HepG2 (cell line): ENCODE measurements at regions not wholly inside any gene's neighbourhood (a gene's known extent, or its start where the extent isn't known, plus 50 kb on each side); places are given as distances from the start of the nearest gene placed in this dataset.

Source experiments
- CBFB ChIP-seq: sonication (generic); formaldehyde crosslinking; IDR thresholded peaks from 2 replicates; pipeline ENCODE4 v1.4.0; 2020; ENCODE audit warnings: missing genetic modification reagents
- ELF3 ChIP-seq: IDR thresholded peaks from 2 replicates; pipeline ENCODE4 v1.6.1; 2016; ENCODE audit warnings: missing genetic modification reagents, missing compliant biosample characterization
- ETV6 ChIP-seq: sonication (generic); formaldehyde crosslinking; conservative IDR thresholded peaks from 2 replicates; pipeline ENCODE4 v1.4.0; 2020; ENCODE audit warnings: missing genetic modification reagents
- FOXJ3 ChIP-seq: sonication (generic); formaldehyde crosslinking; IDR thresholded peaks from 2 replicates; pipeline ENCODE4 v1.4.0; 2020; ENCODE audit warnings: missing genetic modification reagents, mild to moderate bottlenecking, borderline replicate concordance
- POLR2A ChIP-seq, 2 experiments: IDR thresholded peaks; 2 replicates each; pipeline ENCODE4 v1.6.1; 2011; ENCODE audit warnings: low read depth in 2 of 2, low read length in 2 of 2, mild to moderate bottlenecking in 1 of 2, moderate library complexity in 1 of 2; ENCODE audit not compliant: insufficient read depth in 1 of 2
- SIX4 ChIP-seq: sonication (generic); formaldehyde crosslinking; IDR thresholded peaks from 2 replicates; pipeline ENCODE4 v1.4.0; 2020; ENCODE audit warnings: missing genetic modification reagents
- SYNCRIP ChIP-seq: fragments of 200-400 bp; formaldehyde crosslinking; IDR thresholded peaks from 2 replicates; pipeline ENCODE4 v1.6.1; 2018; ENCODE audit warnings: mild to moderate bottlenecking, low read depth, low read length; ENCODE audit not compliant: insufficient read depth
- XBP1 ChIP-seq: sonication (generic); formaldehyde crosslinking; IDR thresholded peaks from 2 replicates; pipeline ENCODE4 v1.5.0; 2020; ENCODE audit warnings: missing genetic modification reagents
- ZC3H4 ChIP-seq: sonication (generic); formaldehyde crosslinking; IDR thresholded peaks from 2 replicates; pipeline ENCODE4 v1.4.0; 2020; ENCODE audit warnings: missing genetic modification reagents, borderline replicate concordance
- ZNF225 ChIP-seq: sonication (generic); formaldehyde crosslinking; IDR thresholded peaks from 2 replicates; pipeline ENCODE4 v1.4.0; 2020; ENCODE audit warnings: mild to moderate bottlenecking, missing genetic modification reagents
- ZNF232 ChIP-seq: sonication (generic); formaldehyde crosslinking; IDR thresholded peaks from 2 replicates; pipeline ENCODE4 v1.4.0; 2020; ENCODE audit warnings: missing genetic modification reagents, borderline replicate concordance
- ZNF253 ChIP-seq: sonication (generic); formaldehyde crosslinking; IDR thresholded peaks from 2 replicates; pipeline ENCODE4 v1.8.0; 2022; ENCODE audit warnings: mild to moderate bottlenecking, missing genetic modification reagents, borderline replicate concordance
- ZNF260 ChIP-seq: sonication (generic); formaldehyde crosslinking; IDR thresholded peaks from 2 replicates; pipeline ENCODE4 v1.4.0; 2020; ENCODE audit warnings: missing genetic modification reagents, low read depth, mild to moderate bottlenecking, borderline replicate concordance
- ZNF33B ChIP-seq: sonication (generic); formaldehyde crosslinking; IDR thresholded peaks from 2 replicates; pipeline ENCODE4 v1.5.1; 2020; ENCODE audit warnings: mild to moderate bottlenecking, missing genetic modification reagents
- ZNF609 ChIP-seq: sonication (generic); formaldehyde crosslinking; IDR thresholded peaks from 2 replicates; pipeline ENCODE4 v1.4.0; 2020; ENCODE audit warnings: mild to moderate bottlenecking, missing genetic modification reagents, borderline replicate concordance
- ZNF704 ChIP-seq: sonication (generic); formaldehyde crosslinking; IDR thresholded peaks from 2 replicates; pipeline ENCODE4 v1.8.1; 2023; ENCODE audit warnings: mild to moderate bottlenecking, inconsistent platforms, moderate library complexity, missing genetic modification reagents, borderline replicate concordance
- TF ChIP-seq, protein P1 (sequence below): sonication (generic); formaldehyde crosslinking; IDR thresholded peaks from 2 replicates; pipeline ENCODE4 v1.4.0; 2020; ENCODE audit warnings: missing genetic modification reagents
- TF ChIP-seq, protein P2 (sequence below): sonication (generic); formaldehyde crosslinking; IDR thresholded peaks from 2 replicates; pipeline ENCODE4 v1.8.0; 2022; ENCODE audit warnings: missing genetic modification reagents, mild to moderate bottlenecking, borderline replicate concordance

- TF ChIP-seq, protein P1, sequence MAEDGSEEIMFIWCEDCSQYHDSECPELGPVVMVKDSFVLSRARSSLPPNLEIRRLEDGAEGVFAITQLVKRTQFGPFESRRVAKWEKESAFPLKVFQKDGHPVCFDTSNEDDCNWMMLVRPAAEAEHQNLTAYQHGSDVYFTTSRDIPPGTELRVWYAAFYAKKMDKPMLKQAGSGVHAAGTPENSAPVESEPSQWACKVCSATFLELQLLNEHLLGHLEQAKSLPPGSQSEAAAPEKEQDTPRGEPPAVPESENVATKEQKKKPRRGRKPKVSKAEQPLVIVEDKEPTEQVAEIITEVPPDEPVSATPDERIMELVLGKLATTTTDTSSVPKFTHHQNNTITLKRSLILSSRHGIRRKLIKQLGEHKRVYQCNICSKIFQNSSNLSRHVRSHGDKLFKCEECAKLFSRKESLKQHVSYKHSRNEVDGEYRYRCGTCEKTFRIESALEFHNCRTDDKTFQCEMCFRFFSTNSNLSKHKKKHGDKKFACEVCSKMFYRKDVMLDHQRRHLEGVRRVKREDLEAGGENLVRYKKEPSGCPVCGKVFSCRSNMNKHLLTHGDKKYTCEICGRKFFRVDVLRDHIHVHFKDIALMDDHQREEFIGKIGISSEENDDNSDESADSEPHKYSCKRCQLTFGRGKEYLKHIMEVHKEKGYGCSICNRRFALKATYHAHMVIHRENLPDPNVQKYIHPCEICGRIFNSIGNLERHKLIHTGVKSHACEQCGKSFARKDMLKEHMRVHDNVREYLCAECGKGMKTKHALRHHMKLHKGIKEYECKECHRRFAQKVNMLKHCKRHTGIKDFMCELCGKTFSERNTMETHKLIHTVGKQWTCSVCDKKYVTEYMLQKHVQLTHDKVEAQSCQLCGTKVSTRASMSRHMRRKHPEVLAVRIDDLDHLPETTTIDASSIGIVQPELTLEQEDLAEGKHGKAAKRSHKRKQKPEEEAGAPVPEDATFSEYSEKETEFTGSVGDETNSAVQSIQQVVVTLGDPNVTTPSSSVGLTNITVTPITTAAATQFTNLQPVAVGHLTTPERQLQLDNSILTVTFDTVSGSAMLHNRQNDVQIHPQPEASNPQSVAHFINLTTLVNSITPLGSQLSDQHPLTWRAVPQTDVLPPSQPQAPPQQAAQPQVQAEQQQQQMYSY (CRISPR knock-in tag), result no peak
- no peak for TF ChIP-seq ZNF260 (CRISPR knock-in tag)
- TF ChIP-seq POLR2A (IDR thresholded peaks at IDR 0.05; ENCODE audit: insufficient read depth in 1 of 2, low read depth in 2 of 2, low read length in 2 of 2), result peak; percentile 97 to 99
- no peak; the same call in 1 of the 2 replicates for TF ChIP-seq ZNF232 (CRISPR knock-in tag)
- no peak for TF ChIP-seq SYNCRIP
- TF ChIP-seq ZNF609, result no peak
- TF ChIP-seq ZNF253 (CRISPR knock-in tag), result no peak
- no peak for TF ChIP-seq ZNF704 (CRISPR knock-in tag)
- TF ChIP-seq SIX4 (CRISPR knock-in tag), result no peak
- no peak for TF ChIP-seq ETV6
- TF ChIP-seq FOXJ3, result no peak
- peak; percentile 98 for TF ChIP-seq ZC3H4
- no peak for TF ChIP-seq ZNF33B (CRISPR knock-in tag)
- TF ChIP-seq, protein P2, sequence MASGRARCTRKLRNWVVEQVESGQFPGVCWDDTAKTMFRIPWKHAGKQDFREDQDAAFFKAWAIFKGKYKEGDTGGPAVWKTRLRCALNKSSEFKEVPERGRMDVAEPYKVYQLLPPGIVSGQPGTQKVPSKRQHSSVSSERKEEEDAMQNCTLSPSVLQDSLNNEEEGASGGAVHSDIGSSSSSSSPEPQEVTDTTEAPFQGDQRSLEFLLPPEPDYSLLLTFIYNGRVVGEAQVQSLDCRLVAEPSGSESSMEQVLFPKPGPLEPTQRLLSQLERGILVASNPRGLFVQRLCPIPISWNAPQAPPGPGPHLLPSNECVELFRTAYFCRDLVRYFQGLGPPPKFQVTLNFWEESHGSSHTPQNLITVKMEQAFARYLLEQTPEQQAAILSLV (CRISPR knock-in tag), result no peak
- TF ChIP-seq XBP1 (CRISPR knock-in tag), result no peak
- no peak for TF ChIP-seq CBFB
- 0 out of 2 replicates have a peak, but pooled peaks have one; percentile 10 for TF ChIP-seq ELF3 (CRISPR knock-in tag)
- no peak for TF ChIP-seq ZNF225 (CRISPR knock-in tag)
Observed at GRCh38 chr6:26216359-26216885, 129.2 kb downstream of the HFE start (continued).
